EH (cell line): ENCODE measurements at regions not wholly inside any gene's neighbourhood (a gene's known extent, or its start where the extent isn't known, plus 50 kb on each side); places are given as distances from the start of the nearest gene placed in this dataset.
"Not testable (repeated sequence)": the region's sequence is repeated elsewhere in the genome, so short reads cannot be mapped to it uniquely, and the experiment has no call there.

Experiments used
- DNase-seq: peaks from one replicate; pipeline ENCODE4 v3.0.0-alpha.2; 2015; ENCODE audit warnings: low read depth

DNA sequence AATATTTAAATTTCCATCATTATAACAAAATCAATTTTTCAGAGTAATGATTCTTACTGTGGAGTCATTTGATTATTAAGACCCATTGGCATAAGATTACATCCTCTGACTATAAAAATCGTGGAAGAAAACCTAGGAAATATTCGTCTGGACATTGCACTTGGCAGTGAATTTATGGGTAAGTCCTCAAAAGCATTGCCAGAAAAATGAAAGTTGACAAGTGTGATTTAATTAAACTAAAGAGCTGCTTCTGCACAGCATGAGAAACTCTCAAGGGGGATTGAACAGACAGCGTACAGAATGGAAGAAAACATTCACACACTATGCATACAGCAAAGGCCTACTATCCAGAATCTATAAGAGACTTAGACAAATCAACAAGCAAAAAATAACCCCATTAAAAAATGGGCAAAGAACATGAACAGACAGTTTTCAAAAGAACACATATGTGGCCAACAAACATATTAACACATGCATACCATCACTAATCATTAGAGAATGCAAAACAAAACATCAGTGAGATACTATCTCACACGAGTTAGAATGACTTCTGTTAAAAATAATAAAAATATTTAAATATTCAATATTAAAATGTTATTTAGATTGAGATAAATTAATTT lies 111.4 kb downstream of the CCDC74A start:
- not testable (repeated sequence) for DNase-seq

DNA sequence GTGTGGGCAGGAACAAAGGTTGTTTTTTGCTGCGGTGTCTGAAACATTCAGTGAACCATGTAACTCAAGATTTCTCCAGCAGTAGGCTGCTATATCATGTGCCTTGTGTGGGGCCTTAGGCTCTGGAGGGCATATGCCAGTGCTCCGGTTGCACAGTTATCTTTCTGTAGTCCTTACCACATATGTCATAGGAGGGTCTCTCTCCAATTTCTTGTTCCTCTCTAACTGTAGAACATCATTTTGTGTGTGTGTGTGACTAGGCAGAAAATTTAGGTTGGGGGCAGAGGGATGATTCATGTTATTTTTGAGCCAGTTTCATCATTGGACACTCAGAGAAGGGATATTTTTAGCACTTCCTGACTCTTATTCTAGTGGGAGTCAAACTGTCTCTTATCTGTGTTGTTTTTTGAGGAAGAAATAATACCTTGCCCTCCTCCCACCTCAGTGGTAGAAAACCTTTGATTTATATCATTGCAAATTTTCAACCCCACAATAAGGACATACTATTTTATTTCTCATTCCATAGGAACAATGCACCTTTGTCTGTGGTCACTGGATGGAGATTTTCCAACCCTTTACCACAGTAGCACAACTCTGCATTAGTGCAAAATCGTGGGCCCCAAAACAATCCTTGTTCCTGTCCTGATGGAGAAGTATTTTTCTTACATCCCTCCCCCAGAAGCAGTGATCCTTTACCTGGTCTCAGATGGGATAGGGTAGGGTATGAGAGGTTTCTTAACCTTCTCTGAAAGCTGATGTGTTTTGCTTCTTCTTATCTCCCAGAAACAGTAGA lies 113.9 kb downstream of the CCDC74A start:
- peak; percentile 73 for DNase-seq

DNA sequence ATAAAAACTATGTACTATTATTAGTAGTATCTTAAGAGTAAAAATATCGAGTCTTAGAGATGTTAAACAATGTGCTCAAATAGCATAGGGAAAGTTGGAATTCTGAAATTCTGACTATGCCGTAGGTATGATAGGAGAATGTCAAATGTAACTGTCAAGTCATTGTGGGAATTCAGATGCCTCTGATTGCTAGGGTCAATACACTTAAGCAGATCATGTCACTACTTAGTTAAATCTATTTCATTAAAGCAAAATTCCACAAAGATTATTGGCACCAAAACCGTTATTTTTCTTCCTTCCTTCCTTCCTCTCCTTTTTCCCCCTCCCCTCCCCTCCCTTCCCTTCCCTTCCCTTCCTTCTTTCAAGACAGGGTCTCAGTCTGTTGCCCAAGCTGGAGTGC lies 115.5 kb downstream of the CCDC74A start:
- not testable (repeated sequence) for DNase-seq

GRCh38 chr2:131645177-131645765 lies 117.6 kb downstream of the CCDC74A start:
- no peak for DNase-seq

DNA sequence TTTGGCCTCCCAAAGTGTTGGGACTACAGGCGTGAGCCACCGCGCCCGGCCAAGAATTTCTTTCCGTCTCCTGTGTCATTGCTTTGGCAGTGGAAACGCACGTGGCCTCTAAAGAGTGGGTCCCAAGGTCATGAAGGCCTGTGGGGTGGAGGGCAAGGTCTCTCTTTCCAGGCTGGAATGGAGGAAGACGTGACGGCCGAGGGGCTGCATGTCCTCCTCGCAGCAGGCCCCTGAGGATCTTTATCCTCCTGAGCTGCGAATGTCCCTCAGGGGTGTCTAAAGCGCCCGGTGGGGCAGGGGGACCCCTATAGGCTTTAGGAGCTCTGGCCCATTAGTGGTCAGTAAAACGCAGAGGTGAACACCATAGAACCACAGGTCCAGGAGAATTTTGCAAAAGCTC lies 118.5 kb downstream of the CCDC74A start:
- DNase-seq, result not testable (repeated sequence)

GRCh38 chr2:131646669-131647297 lies 119.1 kb downstream of the CCDC74A start:
- no peak for DNase-seq

DNA sequence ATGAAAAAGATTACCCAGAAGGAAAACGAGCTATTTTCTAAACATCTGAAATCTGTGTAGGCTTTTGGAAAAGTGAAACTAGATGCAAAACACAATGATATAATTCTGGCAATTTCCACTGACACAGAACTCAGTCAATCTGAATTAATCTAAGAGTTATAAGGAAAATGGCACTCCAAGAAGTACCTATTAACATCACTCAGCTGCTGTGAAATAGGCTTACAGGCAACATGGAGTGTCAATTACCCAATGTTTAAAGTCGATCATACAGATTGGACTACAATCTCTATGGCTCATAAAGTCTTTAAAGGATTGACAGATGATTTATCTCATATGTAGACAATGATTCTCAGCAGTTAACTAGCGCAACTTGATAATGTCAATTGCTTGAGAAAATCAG lies 120.9 kb downstream of the CCDC74A start:
- not testable (repeated sequence) for DNase-seq

DNA sequence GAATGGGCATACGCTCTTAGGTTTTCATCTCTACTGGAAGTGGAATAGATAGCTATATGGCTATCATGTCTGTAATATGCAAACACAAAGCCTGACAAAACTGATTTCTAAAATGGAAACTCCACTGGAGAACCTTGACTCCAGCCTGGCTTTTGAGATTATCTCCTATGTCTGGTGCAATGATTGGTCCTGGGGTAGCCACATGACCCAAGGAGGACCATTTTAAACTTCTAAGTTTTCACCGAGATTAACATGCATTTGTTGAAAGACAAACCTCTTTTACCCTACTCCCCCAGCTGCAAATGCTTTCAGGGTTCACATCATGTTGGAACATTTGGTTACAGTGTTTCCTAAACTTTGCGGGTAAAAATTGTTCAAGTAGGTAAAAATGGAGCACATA lies 124.6 kb downstream of the CCDC74A start:
- DNase-seq, result not testable (repeated sequence)

- DNase-seq, result not testable (repeated sequence)
Measured at GRCh38 chr2:131654107-131654506, 126.4 kb downstream of the CCDC74A start.

GRCh38 chr2:131656816-131657633 lies 129.3 kb downstream of the CCDC74A start:
- DNase-seq, result no peak

DNA sequence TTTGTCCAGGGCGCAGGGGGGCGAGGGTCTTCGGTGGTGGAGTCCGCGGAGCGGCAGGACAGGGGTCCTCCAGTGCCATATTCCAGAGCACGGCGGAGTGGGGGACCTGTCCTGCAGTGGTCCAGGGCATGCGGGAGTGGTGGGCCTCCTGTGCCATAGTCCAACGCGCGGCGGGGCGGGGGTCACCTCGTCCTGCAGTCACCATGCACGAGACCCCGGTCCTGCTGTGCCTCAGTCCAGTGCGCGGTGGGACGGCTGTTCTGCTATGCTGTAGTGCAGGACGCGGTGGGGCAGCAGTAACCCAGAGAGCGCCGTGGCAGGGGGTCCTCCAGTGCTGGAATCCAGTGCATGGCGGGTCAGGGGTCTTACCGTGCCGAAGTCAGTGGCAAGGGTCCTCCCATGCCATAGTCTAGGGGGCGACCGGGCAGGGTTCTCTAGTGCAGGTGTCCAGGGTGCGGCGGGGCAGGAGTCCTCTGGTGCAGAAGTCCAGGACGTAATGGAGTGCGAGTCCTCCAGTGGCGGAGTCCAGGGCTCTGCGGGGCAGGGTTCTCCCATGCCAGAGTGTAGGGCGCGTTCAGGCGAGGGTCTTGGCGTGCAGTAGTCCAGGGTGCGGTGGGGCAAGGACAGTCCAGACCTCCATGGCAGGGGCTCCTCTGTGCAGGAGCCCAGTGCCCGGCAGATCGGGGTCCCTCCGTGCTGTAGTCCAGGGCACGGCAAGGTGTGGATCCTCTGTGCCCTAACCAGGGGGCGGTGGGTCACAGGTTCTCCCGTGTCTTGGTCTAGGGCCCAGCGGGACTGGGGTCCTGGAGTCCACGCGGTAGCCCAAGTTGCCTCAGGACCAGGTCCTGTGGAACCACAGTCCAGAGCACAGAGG lies 130.4 kb downstream of the CCDC74A start:
- no peak for DNase-seq

- no peak for DNase-seq
Measured at GRCh38 chr2:131658769-131659131, 131.1 kb downstream of the CCDC74A start.

DNA sequence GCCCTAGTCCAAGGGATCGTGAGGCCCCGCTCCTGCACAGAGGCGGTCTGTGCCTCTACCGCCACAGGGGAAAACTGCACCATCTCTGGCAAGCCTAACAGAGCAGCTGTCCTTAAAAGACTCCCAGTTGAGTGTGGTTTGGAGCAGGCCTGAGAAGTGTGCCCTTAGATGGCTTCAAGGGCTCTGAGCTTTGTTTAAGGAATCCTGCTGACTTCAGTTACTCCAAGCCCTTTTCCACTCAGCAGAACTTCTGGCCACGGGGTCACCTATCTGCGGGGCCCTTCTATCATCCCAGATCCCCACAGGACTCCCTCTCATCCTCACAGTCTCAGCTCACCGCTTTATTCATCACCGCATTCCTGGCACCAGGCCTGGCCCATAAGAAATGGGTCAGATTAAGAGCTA lies 131.5 kb downstream of the CCDC74A start:
- DNase-seq, result peak; percentile 43

DNA sequence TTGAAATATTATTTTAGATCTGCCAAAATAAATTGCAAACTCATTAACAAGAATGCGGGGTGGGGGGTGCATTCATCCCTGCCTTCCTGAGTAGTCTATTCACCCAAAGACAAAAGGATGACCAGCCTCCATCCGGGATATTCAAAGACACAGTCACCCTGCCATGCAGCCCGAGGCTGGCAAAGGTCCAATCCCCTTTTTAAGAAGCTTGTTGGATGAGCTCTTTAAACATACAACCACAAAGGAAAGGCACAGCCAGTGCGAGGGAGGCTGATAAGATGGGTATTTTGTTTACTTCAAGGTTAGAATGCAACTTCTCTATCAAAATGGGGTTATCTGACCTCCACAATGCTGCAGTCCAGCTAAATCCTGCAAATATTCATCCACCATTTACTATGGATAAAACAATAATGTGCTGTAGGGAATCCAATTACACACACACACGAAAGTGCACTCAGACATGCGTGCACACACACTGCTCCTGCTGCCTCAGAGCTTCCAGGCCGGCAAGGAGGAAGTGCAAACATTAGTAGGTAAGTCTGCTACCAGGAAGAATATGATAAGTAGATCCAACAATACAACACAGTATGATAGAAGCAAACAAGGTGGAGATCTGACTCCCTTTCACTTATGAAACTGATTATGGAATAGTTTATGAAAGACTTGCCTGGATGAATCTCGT lies 133.6 kb downstream of the CCDC74A start:
- DNase-seq, result peak; percentile 53

- peak; percentile 87 for DNase-seq
Measured at GRCh38 chr2:131661884-131662535, 134.3 kb downstream of the CCDC74A start.

DNA sequence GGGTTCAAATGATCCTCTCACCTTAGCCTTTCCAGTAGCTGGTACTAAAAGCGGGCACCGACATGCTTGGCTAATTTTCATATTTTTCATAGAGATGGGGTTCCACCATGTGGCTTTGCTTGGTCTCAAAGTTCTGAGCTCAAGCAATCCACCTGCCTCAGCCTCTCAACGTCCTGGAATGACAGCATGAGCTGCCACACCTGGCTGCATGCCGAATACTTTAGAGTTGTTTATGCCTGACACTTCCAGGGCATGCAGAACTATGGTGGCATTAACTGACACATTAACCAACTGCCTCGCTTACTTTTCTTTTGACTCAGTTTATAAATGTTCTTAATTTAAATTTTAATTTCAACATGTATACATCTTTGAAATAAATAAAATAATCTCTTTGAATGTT lies 135.8 kb downstream of the CCDC74A start:
- DNase-seq, result not testable (repeated sequence)

- not testable (repeated sequence) for DNase-seq
Measured at GRCh38 chr2:131665716-131666115, 138.0 kb downstream of the CCDC74A start.

- DNase-seq, result peak; percentile 98
Measured at GRCh38 chr2:131668794-131669540, 141.3 kb downstream of the CCDC74A start.
